Peyer's patch (tissue), 4 donors: ENCODE measurements at regions not wholly inside any gene's neighbourhood (a gene's known extent, or its start where the extent isn't known, plus 50 kb on each side); places are given as distances from the start of the nearest gene placed in this dataset.

Source experiments
- CTCF ChIP-seq, 6 experiments: fragments of 450-650 bp in 4 of 6; fragments of 200-600 bp in 2 of 6; sonication (generic) in 1 of 6; IDR thresholded peaks; one replicate each; pipeline ENCODE4 v1.5.1; 2017 to 2019; ENCODE audit warnings: antibody characterized with exemption in 6 of 6, mild to moderate bottlenecking in 3 of 6, moderate library complexity in 1 of 6
- POLR2A ChIP-seq, 2 donors: fragments of 450-650 bp; IDR thresholded peaks; one replicate each; pipeline ENCODE4 v1.5.1; 2017; ENCODE audit warnings: antibody characterized with exemption in 2 of 2, mild to moderate bottlenecking in 2 of 2, moderate library complexity in 2 of 2

- TF ChIP-seq CTCF (IDR thresholded peaks at IDR 0.05), result no peak
- TF ChIP-seq POLR2A (IDR thresholded peaks at IDR 0.05), result no peak
Measured at GRCh38 chr20:48124960-48125359, 339.7 kb upstream of the SULF2 start.
